Activated T-cell treated with anti-CD3 and anti-CD28 coated beads, Interleukin-2, amount 50 U/mL, for 4 hours (primary cell): ENCODE measurements at regions not wholly inside any gene's neighbourhood (a gene's known extent, or its start where the extent isn't known, plus 50 kb on each side); places are given as distances from the start of the nearest gene placed in this dataset.

ENCODE experiments used
- ATAC-seq, 2 donors: fragments of 200-7000 bp; cut with Tn5 transposase; one replicate each; pipeline ENCODE4 v1.10.0; 2021
- DNase-seq: peaks from one replicate; pipeline ENCODE4 v3.0.0-alpha.2; 2020
- H3K27me3 Mint-ChIP-seq: one replicate; pipeline ENCODE4 v1.8.0; 2021; ENCODE audit warnings: low read depth, mixed read lengths
- H3K36me3 Mint-ChIP-seq: one replicate; pipeline ENCODE4 v1.8.0; 2022; ENCODE audit warnings: mixed read lengths; ENCODE audit not compliant: insufficient read depth
- H3K4me1 Mint-ChIP-seq: one replicate; pipeline ENCODE4 v1.8.0; 2021; ENCODE audit warnings: low read depth, mixed read lengths
- H3K4me3 Mint-ChIP-seq: one replicate; pipeline ENCODE4 v1.8.0; 2021; ENCODE audit warnings: mild to moderate bottlenecking, moderate library complexity, mixed read lengths
- H3K9me3 Mint-ChIP-seq: one replicate; pipeline ENCODE4 v1.8.0; 2021; ENCODE audit warnings: mixed read lengths

- no peak for ATAC-seq
- Mint-ChIP-seq H3K36me3 (no peaks in the 10 kb centered on the region), H3K9me3 (no peaks in the 10 kb centered on the region), H3K27me3 (peaks cover 10% of the 10 kb centered on the region), H3K4me3 (no peak overlapping the region), H3K4me1 (no peaks in the 10 kb centered on the region)
- DNase-seq: no peak
Measured at GRCh38 chr5:171509467-171509866, 90.0 kb downstream of the FGF18 start.

GRCh38 chr5:171512397-171512796 is 93.0 kb downstream of the FGF18 start:
- Mint-ChIP-seq H3K27me3 (peaks cover 10% of the 10 kb centered on the region), H3K9me3 (no peaks in the 10 kb centered on the region), H3K4me3 (no peak overlapping the region), H3K4me1 (no peaks in the 10 kb centered on the region), H3K36me3 (no peaks in the 10 kb centered on the region)
- ATAC-seq: no peak
- no peak for DNase-seq

GRCh38 chr5:171513591-171513990 is 94.1 kb downstream of the FGF18 start:
- H3K9me3 Mint-ChIP-seq: no peaks in the 10 kb centered on the region
- H3K36me3 Mint-ChIP-seq: no peaks in the 10 kb centered on the region
- ATAC-seq (no peak), DNase-seq (no peak)
- H3K4me1 Mint-ChIP-seq: no peaks in the 10 kb centered on the region
- peaks cover 14% of the 10 kb centered on the region for H3K27me3 Mint-ChIP-seq
- no peak overlapping the region for H3K4me3 Mint-ChIP-seq

DNA sequence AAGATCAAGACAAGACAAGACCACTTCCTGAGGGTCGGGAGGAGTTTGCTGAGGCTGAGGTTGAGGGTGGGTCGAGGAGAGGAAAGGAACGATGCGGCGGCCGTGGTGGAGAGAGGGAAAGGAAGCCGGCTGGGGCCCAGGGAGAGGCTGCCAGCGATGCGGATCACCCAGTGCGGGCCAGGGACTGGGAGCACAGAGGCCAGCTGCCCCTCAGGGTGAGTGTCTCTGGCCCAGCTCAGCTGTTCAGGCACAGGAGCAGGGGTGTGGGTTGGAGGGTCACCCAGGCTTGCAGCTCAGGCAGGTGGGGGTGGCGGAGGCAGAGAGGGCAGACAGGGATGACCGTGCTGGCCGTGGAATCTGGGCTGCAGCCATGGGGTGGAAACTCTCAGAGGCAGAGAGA is 99.5 kb downstream of the FGF18 start:
- Mint-ChIP-seq H3K4me3 (no peak overlapping the region), H3K27me3 (peaks cover 9% of the 10 kb centered on the region), H3K4me1 (no peaks in the 10 kb centered on the region), H3K9me3 (no peaks in the 10 kb centered on the region), H3K36me3 (no peaks in the 10 kb centered on the region)
- DNase-seq (no peak), ATAC-seq (no peak)

DNA sequence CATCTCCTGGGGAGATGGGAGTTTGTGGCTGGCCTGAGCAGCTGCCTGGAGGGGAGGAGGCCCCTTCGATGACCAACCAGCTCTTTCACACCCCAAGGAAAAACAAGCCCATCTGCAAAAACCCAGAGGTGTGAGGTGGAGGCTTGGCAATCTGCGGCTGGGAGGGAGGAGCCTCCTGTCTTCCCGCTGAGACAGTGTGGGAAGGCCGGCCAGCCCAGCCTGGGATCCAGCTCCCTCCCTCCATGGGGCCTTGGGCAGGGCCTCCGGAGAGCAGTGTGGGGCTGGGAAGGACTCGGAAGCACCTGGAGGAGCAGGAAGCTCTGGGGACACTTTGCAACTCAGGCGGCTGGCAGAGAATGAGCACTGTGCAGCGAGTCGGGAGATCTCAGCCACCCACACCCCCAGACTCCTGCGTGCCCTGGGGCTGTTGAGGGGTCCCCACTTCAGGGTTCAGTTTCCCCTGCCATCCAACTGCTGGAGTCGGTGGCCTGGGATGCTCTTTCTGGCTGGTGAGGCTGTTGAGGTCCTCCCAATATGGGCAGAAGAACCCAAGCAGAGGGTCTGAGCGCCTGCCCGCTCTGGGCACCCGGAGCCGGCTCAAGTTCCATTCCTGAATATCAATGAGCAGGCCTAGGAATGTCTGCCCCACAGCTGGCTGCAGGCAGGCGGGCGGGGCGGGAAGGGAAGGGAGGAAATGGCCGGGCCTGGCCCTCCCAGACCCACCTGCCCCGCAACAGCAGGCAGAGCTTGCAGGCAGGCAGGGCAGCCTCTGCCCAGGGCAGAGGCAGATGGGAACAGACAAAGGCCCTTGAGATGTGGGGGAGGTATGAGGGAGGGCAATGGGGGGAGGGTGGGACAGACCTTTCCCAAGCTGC is 101.1 kb downstream of the FGF18 start:
- ATAC-seq: no peak
- Mint-ChIP-seq H3K4me3 (no peak overlapping the region), H3K36me3 (no peaks in the 10 kb centered on the region), H3K27me3 (peaks cover 11% of the 10 kb centered on the region), H3K4me1 (no peaks in the 10 kb centered on the region), H3K9me3 (no peaks in the 10 kb centered on the region)
- DNase-seq: no peak

GRCh38 chr5:171521219-171521633 is 101.8 kb downstream of the FGF18 start:
- no peaks in the 10 kb centered on the region for H3K4me1 Mint-ChIP-seq
- H3K36me3 Mint-ChIP-seq: no peaks in the 10 kb centered on the region
- DNase-seq: no peak
- H3K27me3 Mint-ChIP-seq: peaks cover 11% of the 10 kb centered on the region
- ATAC-seq: no peak
- H3K4me3 Mint-ChIP-seq: no peak overlapping the region
- H3K9me3 Mint-ChIP-seq: no peaks in the 10 kb centered on the region

DNA sequence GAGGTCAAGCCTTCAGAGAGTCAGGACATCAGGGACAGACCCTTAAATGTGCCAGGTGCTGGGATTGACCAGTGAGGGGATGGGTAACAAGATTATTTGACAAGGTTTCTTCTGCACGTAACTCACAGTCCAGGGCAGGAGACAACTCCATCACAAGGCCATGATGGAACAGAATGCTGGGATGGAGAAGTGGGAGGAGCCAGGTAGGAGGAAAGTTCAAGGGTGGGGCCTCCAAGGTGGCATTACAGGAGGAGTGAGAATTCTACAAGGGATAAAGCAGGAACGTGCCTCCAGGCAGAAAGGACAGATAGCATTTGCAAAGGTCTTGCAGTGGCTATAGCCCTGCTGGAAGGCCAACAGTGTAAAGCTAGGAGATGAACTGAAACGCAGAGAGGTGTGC is 102.2 kb downstream of the FGF18 start:
- Mint-ChIP-seq H3K4me3 (no peak overlapping the region), H3K4me1 (no peaks in the 10 kb centered on the region), H3K9me3 (no peaks in the 10 kb centered on the region), H3K36me3 (no peaks in the 10 kb centered on the region), H3K27me3 (peaks cover 11% of the 10 kb centered on the region)
- DNase-seq: no peak
- no peak for ATAC-seq

DNA sequence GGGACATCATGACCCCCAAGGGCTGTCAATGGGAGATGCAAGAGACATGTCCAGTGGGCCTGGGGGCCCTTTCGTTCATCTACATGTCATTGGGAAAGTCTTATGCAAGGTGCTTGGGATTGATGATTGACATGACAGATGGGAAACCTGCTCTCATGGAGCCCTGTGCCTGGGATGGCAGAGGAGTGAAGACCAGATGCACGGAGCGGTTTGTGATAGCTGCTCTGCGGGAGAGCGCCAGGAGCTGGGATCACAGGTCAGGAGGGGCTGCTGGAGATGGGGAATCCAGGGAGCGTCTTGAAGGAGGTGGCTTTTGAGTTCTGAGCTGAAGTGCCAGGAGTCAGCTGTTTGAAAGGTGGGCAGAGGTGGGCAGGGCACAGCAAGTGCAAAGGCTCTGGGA is 104.3 kb downstream of the FGF18 start:
- DNase-seq (no peak), ATAC-seq (no peak)
- Mint-ChIP-seq H3K36me3 (no peaks in the 10 kb centered on the region), H3K27me3 (peaks cover 5% of the 10 kb centered on the region), H3K9me3 (no peaks in the 10 kb centered on the region), H3K4me3 (no peak overlapping the region), H3K4me1 (no peaks in the 10 kb centered on the region)

GRCh38 chr5:171524466-171524865 is 105.0 kb downstream of the FGF18 start:
- Mint-ChIP-seq H3K36me3 (no peaks in the 10 kb centered on the region), H3K4me1 (no peaks in the 10 kb centered on the region), H3K27me3 (peaks cover 4% of the 10 kb centered on the region)

GRCh38 chr5:171525085-171525484 is 105.6 kb downstream of the FGF18 start:
- Mint-ChIP-seq H3K36me3 (no peaks in the 10 kb centered on the region), H3K4me3 (no peak overlapping the region), H3K9me3 (no peaks in the 10 kb centered on the region), H3K4me1 (no peaks in the 10 kb centered on the region), H3K27me3 (peaks cover 4% of the 10 kb centered on the region)
- no peak for DNase-seq
- no peak for ATAC-seq

More at GRCh38 chr5:171524466-171524865, 105.0 kb downstream of the FGF18 start:
- no peak for ATAC-seq
- Mint-ChIP-seq H3K9me3 (no peaks in the 10 kb centered on the region), H3K4me3 (no peak overlapping the region)
- no peak for DNase-seq

DNA sequence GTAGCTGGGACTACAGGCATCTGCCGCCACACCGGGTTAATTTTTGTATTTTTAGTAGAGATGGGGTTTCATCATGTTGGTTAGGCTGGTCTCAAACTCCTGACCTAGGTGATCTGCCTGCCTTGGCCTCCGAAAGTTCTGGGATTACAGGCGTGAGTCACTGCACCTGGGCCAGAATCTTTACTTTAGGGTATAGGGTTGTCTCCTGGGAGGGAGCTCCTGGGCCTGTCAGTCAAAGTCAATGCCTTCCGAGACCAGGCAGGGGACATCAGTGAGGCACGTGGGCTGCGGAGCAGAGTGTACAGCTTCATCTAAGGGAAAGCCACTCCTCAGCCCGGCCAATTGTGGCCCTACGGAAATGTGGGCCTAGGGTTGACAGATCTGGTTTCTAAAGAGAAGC is 108.6 kb downstream of the FGF18 start:
- ATAC-seq (no peak), DNase-seq (no peak)
- Mint-ChIP-seq H3K9me3 (no peaks in the 10 kb centered on the region), H3K36me3 (no peaks in the 10 kb centered on the region), H3K27me3 (peaks cover 4% of the 10 kb centered on the region), H3K4me3 (no peak overlapping the region), H3K4me1 (no peaks in the 10 kb centered on the region)

GRCh38 chr5:171528865-171529614 is 109.6 kb downstream of the FGF18 start:
- Mint-ChIP-seq H3K4me3 (no peak overlapping the region), H3K4me1 (no peaks in the 10 kb centered on the region), H3K27me3 (peaks cover under 1% of the 10 kb centered on the region), H3K9me3 (no peaks in the 10 kb centered on the region), H3K36me3 (no peaks in the 10 kb centered on the region)
- no peak for ATAC-seq
- DNase-seq: no peak

DNA sequence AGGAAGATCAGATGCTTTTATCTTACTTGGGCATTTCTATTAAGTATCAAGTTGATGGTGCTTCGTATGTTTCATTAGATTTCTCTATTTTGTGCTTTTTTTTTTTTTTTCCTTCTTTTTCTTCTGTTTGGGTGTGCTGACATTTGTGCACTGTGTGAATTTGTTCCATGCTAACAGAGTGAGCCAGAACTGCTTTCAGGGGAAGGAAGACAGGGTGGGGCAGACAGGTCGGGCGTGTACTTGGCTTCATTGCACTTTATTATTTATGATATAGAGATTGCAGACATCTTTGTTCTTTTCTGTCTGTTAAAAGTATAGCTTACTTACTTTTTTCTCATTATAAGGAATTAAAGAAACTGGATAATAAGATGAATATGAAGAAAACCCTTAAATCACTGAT is 112.2 kb downstream of the FGF18 start:
- ATAC-seq: no peak
- Mint-ChIP-seq H3K27me3 (peaks cover 14% of the 10 kb centered on the region), H3K4me1 (no peaks in the 10 kb centered on the region), H3K36me3 (no peaks in the 10 kb centered on the region), H3K4me3 (no peak overlapping the region), H3K9me3 (no peaks in the 10 kb centered on the region)
- DNase-seq: no peak

DNA sequence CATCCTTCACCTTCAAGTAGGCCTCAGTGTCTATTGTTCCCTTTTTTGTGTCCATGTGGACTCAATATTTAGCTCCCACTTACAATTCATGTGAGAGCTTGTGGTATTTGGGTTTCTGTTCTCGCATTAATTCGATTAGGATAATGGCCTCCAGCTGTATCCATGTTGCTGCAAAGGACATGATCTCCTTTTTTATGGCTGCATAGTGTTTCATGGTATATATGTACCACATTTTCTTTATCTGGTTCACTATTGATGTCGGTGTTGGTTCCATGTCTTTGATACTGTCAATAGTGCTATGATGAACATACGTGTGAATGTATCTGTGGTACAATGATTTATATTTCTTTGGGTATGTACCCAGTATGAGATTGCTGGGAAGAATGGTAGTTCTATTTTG is 113.7 kb downstream of the FGF18 start:
- no peak for DNase-seq
- ATAC-seq: no peak
- H3K4me3 Mint-ChIP-seq: no peak overlapping the region
- peaks cover 14% of the 10 kb centered on the region for H3K27me3 Mint-ChIP-seq
- no peaks in the 10 kb centered on the region for H3K36me3 Mint-ChIP-seq
- H3K9me3 Mint-ChIP-seq: no peaks in the 10 kb centered on the region
- no peaks in the 10 kb centered on the region for H3K4me1 Mint-ChIP-seq
